GM10266 (cell line): ENCODE measurements at regions not wholly inside any gene's neighbourhood (a gene's known extent, or its start where the extent isn't known, plus 50 kb on each side); places are given as distances from the start of the nearest gene placed in this dataset.
"Not testable (repeated sequence)": the region's sequence is repeated elsewhere in the genome, so short reads cannot be mapped to it uniquely, and the experiment has no call there.

ENCODE experiments used
- DNase-seq: peaks from one replicate; pipeline ENCODE4 v3.0.0; 2012; ENCODE audit errors: extremely low spot score
- TF ChIP-seq, protein P1 (sequence below): IDR thresholded peaks from 2 replicates; pipeline ENCODE4 v1.5.1; 2012; ENCODE audit warnings: mild to moderate bottlenecking, low read depth; ENCODE audit not compliant: control insufficient read depth, insufficient read depth; ENCODE audit errors: missing control alignments

DNA sequence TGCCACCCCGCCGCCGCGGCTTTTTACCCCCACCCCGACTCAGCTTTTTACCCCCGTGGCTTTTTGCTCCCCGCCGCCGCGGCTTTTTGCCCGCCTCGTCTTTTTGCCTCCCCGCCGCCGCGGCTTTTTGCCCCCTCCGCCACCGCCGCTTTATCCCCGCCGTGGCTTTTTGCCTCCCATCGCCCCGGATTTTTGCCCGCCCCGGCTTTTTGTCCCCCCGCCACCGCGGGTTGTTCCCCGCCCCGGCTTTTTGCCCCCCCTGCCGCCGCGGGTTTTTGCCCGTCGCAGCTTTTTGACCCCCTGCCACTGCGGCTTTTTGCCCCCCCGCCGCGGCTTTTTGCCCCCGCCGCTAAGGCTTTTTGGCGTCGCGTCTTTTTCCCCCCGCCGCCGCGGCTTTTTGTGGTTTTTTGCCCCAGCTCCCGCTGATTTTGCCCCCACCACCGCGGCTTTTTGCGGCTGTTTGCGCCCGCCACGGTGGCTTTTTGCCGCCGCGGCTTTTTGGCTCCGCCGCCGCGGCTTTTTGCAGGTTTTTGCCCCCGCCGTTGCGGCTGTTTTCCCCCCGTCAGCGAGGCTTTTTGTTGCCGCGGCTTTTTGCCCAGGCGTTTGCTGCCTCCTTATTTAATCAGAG is 597.2 kb downstream of the GOLGA6L6 start:
- TF ChIP-seq, protein P1, sequence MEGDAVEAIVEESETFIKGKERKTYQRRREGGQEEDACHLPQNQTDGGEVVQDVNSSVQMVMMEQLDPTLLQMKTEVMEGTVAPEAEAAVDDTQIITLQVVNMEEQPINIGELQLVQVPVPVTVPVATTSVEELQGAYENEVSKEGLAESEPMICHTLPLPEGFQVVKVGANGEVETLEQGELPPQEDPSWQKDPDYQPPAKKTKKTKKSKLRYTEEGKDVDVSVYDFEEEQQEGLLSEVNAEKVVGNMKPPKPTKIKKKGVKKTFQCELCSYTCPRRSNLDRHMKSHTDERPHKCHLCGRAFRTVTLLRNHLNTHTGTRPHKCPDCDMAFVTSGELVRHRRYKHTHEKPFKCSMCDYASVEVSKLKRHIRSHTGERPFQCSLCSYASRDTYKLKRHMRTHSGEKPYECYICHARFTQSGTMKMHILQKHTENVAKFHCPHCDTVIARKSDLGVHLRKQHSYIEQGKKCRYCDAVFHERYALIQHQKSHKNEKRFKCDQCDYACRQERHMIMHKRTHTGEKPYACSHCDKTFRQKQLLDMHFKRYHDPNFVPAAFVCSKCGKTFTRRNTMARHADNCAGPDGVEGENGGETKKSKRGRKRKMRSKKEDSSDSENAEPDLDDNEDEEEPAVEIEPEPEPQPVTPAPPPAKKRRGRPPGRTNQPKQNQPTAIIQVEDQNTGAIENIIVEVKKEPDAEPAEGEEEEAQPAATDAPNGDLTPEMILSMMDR, result no peak
- DNase-seq, result no peak

DNA sequence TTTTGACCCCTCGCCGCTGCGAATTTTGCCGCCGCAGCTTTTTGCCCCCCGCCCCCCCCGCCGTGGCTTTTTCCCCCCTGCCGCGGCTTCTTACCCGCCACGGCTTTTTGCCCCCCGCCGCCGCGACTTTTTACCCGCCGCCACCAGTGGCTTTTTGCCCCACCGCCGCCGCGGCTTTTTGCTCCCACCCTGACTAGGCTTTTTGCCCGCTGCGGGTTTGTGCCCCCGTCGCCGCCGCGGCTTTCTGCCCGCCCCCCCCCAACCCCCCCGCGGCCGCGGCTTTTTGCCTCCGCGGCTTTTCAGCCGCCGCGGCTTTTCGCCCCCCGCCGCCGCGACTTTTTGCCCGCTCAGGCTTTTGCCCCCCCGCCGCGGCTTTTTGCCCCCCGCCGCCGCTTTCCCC is 598.1 kb downstream of the GOLGA6L6 start:
- TF ChIP-seq, protein P1, result no peak
- DNase-seq, result no peak

DNA sequence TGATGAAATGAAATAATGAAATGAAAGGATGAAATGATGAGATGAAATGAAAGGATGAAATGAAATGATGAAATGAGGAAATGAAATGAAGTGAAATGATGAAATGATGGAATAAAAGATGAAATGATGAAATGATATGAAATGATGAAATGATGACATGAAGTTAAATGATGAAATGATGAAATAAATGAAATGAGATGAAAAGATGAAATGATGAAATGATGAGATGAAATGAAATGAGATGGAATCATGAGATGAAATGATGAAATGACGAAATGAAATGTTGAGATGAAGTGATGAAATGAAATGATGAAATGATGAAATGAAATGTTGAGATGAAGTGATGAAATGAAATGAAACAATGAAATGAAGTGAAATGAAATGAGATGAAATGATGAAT is 638.3 kb downstream of the GOLGA6L6 start:
- DNase-seq, result not testable (repeated sequence)

DNA sequence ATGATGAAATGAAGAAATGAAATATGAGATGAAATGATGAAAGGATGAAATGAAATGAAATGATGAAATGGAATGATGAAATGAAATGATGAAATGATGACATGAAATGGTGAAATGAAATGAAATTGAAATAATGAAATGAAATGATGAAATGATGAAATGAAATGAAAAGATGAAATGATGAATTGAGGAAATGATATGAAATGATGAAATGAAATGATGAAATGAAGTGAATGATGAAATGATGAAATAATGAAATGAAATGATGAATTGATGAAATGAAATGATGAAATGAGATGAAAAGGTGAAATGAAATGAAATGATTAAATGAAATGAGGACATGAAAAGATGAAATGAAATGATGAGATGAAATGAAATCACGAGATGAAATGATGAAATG is 639.2 kb downstream of the GOLGA6L6 start:
- DNase-seq, result not testable (repeated sequence)

DNA sequence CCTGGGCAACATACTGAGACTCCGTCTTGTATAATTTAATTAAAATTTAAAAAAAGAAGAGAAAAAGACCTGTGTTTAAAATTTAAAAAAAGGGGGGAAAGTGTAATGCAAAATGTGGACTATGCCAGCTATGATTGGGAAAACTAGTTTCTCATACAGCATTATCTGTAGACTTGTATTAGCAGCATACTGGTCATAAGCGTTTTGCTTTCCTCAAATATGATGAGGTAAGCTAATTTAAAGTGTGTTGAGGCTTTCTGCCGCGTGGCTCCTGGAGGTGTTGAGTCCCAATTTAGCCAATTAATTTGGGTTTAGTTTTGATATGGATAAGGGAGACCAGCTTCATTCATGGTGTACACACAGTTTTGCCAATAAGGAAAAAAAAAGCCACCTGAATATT is 640.2 kb downstream of the GOLGA6L6 start:
- DNase-seq, result not testable (repeated sequence)

DNA sequence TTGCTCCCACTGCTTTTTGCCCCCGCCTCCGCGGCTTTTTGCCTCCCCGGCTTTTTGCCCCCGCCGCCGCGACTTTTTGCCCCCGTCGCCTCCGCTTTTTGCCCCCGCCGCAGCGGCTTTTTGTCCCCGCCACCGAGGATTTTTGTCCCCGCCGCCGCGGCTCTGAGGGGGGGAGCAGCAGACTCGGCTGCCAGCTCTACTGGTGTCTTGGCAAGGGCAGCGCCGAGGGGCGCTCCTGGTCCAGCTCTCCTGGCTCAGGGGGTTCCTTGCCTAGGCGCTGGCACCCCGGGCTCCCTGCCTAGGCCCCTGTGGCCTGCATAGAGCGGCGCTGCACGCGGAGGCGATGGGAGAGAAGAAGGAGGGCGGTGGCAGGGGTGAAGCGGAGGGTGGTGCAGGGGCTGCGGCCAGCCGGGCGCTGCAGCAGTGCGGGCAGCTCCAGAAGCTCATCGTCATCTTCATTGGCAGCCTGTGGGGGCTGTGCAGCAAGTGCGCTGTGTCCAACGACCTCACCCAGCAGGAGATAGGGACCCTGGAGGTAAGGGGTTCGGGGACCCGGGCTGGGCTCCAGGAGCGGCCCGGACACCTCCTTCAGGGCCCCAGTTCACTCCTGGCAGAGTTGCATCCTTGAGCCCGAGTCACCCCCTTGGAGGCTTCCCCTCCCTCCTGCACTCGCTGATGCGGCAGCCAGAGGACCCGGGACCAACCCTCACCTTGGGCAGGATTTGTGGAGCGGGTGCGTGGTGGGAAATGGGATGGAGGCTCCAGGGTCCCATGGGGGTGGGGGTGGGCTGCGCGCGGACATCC is 642.4 kb downstream of the GOLGA6L6 start:
- DNase-seq, result no peak
- TF ChIP-seq, protein P1, result no peak

DNA sequence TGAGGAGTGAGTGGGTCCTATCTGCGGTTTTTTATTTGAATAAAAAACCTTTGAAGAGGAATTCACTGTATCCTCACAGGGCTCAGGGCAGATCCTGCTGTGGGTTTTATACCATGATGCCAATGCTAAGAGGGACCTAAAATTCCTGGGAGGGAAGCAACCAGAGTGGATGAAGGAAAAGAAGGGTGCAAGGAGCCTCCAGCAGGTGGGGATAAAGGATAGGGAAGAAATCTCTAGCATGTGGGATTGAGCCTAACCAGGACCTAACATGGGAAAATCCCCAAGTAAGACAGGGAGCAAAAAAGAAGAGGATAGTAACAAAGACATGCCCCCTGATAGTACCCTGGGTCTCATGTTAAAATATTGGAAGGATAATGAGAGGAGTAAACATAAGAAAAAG is 652.8 kb downstream of the GOLGA6L6 start:
- DNase-seq, result not testable (repeated sequence)

DNA sequence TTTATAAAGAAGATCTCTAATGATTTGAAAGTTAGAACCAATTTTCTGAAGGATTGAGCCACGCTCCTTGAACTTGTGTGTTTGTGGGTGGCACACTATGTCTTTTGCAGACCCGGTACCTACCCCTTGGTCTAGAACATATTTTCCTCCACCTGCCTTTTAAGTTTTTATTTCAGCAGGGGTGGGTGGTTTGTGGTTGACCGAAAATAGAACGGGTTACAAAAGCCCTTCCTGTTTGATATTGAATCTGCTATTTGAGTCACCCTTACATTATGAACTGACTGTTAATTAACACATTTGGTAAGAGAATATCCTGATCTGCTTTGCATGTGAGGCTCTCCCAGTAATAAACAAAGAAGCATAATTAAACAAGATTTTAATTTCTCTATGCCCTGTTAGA is 697.5 kb downstream of the GOLGA6L6 start:
- DNase-seq, result not testable (repeated sequence)
